ENCODE measurements at regions not wholly inside any gene's neighbourhood (a gene's known extent, or its start where the extent isn't known, plus 50 kb on each side); places are given as distances from the start of the nearest gene placed in this dataset.

GRCh38 chr17:70259400-70259799, 90.1 kb downstream of the KCNJ2 start:
- Mint-ChIP-seq H3K4me3 (no peak overlapping the region), H3K36me3 (ENCODE audit: low read depth) (no peaks in the 10 kb centered on the region), H3K9me3 (ENCODE audit: low read depth) (no peaks in the 10 kb centered on the region), H3K4me1 (no peaks in the 10 kb centered on the region), H3K27ac (no peak overlapping the region), H3K27me3 (no peaks in the 10 kb centered on the region)
- intact Hi-C loops (cut with DNase I, micrococcal nuclease), result no loop called here
- DNase-seq (no peak), ATAC-seq (no peak)
- POLR2A ChIA-PET, result no interaction called here
- CTCF ChIA-PET, result interaction anchor here (1.0 kb wide), 1 partner anchor 120 kb away, joined by 4 read pairs; no protein-coding TSS in a partner anchor

GRCh38 chr17:70261170-70261569, 91.8 kb downstream of the KCNJ2 start:
- no peak overlapping the region for H3K27ac Mint-ChIP-seq
- DNase-seq (no peak), ATAC-seq (no peak)
- no peaks in the 10 kb centered on the region for H3K9me3 Mint-ChIP-seq (ENCODE audit: low read depth)
- intact Hi-C loops (cut with DNase I, micrococcal nuclease), result no loop called here
- no peaks in the 10 kb centered on the region for H3K27me3 Mint-ChIP-seq
- H3K4me3 Mint-ChIP-seq, result no peak overlapping the region
- CTCF ChIA-PET, result no interaction called here
- no peaks in the 10 kb centered on the region for H3K36me3 Mint-ChIP-seq (ENCODE audit: low read depth)
- POLR2A ChIA-PET, result no interaction called here
- no peaks in the 10 kb centered on the region for H3K4me1 Mint-ChIP-seq

- DNase-seq, result no peak
- Mint-ChIP-seq H3K4me1 (no peaks in the 10 kb centered on the region), H3K4me3 (no peak overlapping the region), H3K36me3 (ENCODE audit: low read depth) (no peaks in the 10 kb centered on the region), H3K9me3 (ENCODE audit: low read depth) (no peaks in the 10 kb centered on the region), H3K27me3 (no peaks in the 10 kb centered on the region), H3K27ac (no peak overlapping the region)
- ChIA-PET CTCF (no interaction called here), POLR2A (no interaction called here)
- ATAC-seq, result no peak
- intact Hi-C loops (cut with DNase I, micrococcal nuclease), result no loop called here
Measured at GRCh38 chr17:70265471-70265870, 96.1 kb downstream of the KCNJ2 start.

- Mint-ChIP-seq H3K4me3 (no peak overlapping the region), H3K27ac (no peak overlapping the region), H3K27me3 (no peaks in the 10 kb centered on the region), H3K36me3 (ENCODE audit: low read depth) (no peaks in the 10 kb centered on the region), H3K4me1 (no peaks in the 10 kb centered on the region), H3K9me3 (ENCODE audit: low read depth) (no peaks in the 10 kb centered on the region)
- intact Hi-C loops (cut with DNase I, micrococcal nuclease), result no loop called here
- ChIA-PET POLR2A (no interaction called here), CTCF (no interaction called here)
- no peak for ATAC-seq
- no peak for DNase-seq
Measured at GRCh38 chr17:70266394-70266793, 97.1 kb downstream of the KCNJ2 start.

- H3K9me3 Mint-ChIP-seq (ENCODE audit: low read depth), result no peaks in the 10 kb centered on the region
- ATAC-seq (no peak), DNase-seq (no peak)
- CTCF ChIA-PET, result no interaction called here
- POLR2A ChIA-PET, result no interaction called here
- no peaks in the 10 kb centered on the region for H3K36me3 Mint-ChIP-seq (ENCODE audit: low read depth)
- no peaks in the 10 kb centered on the region for H3K4me1 Mint-ChIP-seq
- no peak overlapping the region for H3K27ac Mint-ChIP-seq
- intact Hi-C loops (cut with DNase I, micrococcal nuclease), result no loop called here
- no peak overlapping the region for H3K4me3 Mint-ChIP-seq
- H3K27me3 Mint-ChIP-seq, result no peaks in the 10 kb centered on the region
Measured at GRCh38 chr17:70268383-70268782, 99.1 kb downstream of the KCNJ2 start.

GRCh38 chr17:70270554-70270953, 101.2 kb downstream of the KCNJ2 start:
- H3K4me1 Mint-ChIP-seq, result no peaks in the 10 kb centered on the region
- no peak overlapping the region for H3K4me3 Mint-ChIP-seq
- no peaks in the 10 kb centered on the region for H3K9me3 Mint-ChIP-seq (ENCODE audit: low read depth)
- DNase-seq (no peak), ATAC-seq (no peak)
- no peaks in the 10 kb centered on the region for H3K36me3 Mint-ChIP-seq (ENCODE audit: low read depth)
- intact Hi-C loops (cut with DNase I, micrococcal nuclease), result no loop called here
- POLR2A ChIA-PET, result no interaction called here
- CTCF ChIA-PET, result no interaction called here
- H3K27me3 Mint-ChIP-seq, result no peaks in the 10 kb centered on the region
- no peak overlapping the region for H3K27ac Mint-ChIP-seq

GRCh38 chr17:70271200-70271599, 101.9 kb downstream of the KCNJ2 start:
- H3K36me3 Mint-ChIP-seq (ENCODE audit: low read depth), result no peaks in the 10 kb centered on the region
- no peaks in the 10 kb centered on the region for H3K4me1 Mint-ChIP-seq
- ATAC-seq, result no peak
- ChIA-PET CTCF (no interaction called here), POLR2A (interaction anchor here (0.7 kb wide), 1 partner anchor 1408 kb away, joined by 3 read pairs; no protein-coding TSS in a partner anchor)
- intact Hi-C loops (cut with DNase I, micrococcal nuclease), result no loop called here
- H3K9me3 Mint-ChIP-seq (ENCODE audit: low read depth), result no peaks in the 10 kb centered on the region
- no peak for DNase-seq
- H3K27ac Mint-ChIP-seq, result no peak overlapping the region
- H3K27me3 Mint-ChIP-seq, result no peaks in the 10 kb centered on the region
- no peak overlapping the region for H3K4me3 Mint-ChIP-seq

GRCh38 chr17:70271672-70272071, 102.3 kb downstream of the KCNJ2 start:
- intact Hi-C loops (cut with DNase I, micrococcal nuclease), result no loop called here
- Mint-ChIP-seq H3K9me3 (ENCODE audit: low read depth) (no peaks in the 10 kb centered on the region), H3K4me1 (no peaks in the 10 kb centered on the region), H3K4me3 (no peak overlapping the region), H3K27ac (no peak overlapping the region), H3K36me3 (ENCODE audit: low read depth) (no peaks in the 10 kb centered on the region), H3K27me3 (no peaks in the 10 kb centered on the region)
- no peak for ATAC-seq
- DNase-seq, result no peak
- ChIA-PET POLR2A (interaction anchor here (0.7 kb wide), 1 partner anchor 1408 kb away, joined by 3 read pairs; no protein-coding TSS in a partner anchor), CTCF (no interaction called here)

- CTCF ChIA-PET, result no interaction called here
Measured at GRCh38 chr17:70274255-70274654, 104.9 kb downstream of the KCNJ2 start.

GRCh38 chr17:70276906-70277305, 107.6 kb downstream of the KCNJ2 start:
- H3K4me1 Mint-ChIP-seq, result no peaks in the 10 kb centered on the region
- H3K9me3 Mint-ChIP-seq (ENCODE audit: low read depth), result no peaks in the 10 kb centered on the region
- ATAC-seq (no peak), DNase-seq (no peak)
- CTCF ChIA-PET, result no interaction called here
- intact Hi-C loops (cut with DNase I, micrococcal nuclease), result no loop called here
- no peak overlapping the region for H3K27ac Mint-ChIP-seq
- POLR2A ChIA-PET, result no interaction called here
- H3K27me3 Mint-ChIP-seq, result no peaks in the 10 kb centered on the region
- no peaks in the 10 kb centered on the region for H3K36me3 Mint-ChIP-seq (ENCODE audit: low read depth)
- H3K4me3 Mint-ChIP-seq, result no peak overlapping the region

More at GRCh38 chr17:70274255-70274654, 104.9 kb downstream of the KCNJ2 start:
- intact Hi-C loops (cut with DNase I, micrococcal nuclease), result no loop called here
- H3K27ac Mint-ChIP-seq, result no peak overlapping the region
- no peaks in the 10 kb centered on the region for H3K36me3 Mint-ChIP-seq (ENCODE audit: low read depth)
- no peak overlapping the region for H3K4me3 Mint-ChIP-seq
- POLR2A ChIA-PET, result interaction anchor here (0.9 kb wide), 1 partner anchor 40 kb away, joined by 3 read pairs; no protein-coding TSS in a partner anchor
- no peaks in the 10 kb centered on the region for H3K4me1 Mint-ChIP-seq
- ATAC-seq (no peak), DNase-seq (no peak)
- H3K27me3 Mint-ChIP-seq, result no peaks in the 10 kb centered on the region
- no peaks in the 10 kb centered on the region for H3K9me3 Mint-ChIP-seq (ENCODE audit: low read depth)

- intact Hi-C loops (cut with DNase I, micrococcal nuclease), result no loop called here
- no peaks in the 10 kb centered on the region for H3K36me3 Mint-ChIP-seq (ENCODE audit: low read depth)
- no peaks in the 10 kb centered on the region for H3K4me1 Mint-ChIP-seq
- H3K4me3 Mint-ChIP-seq, result no peak overlapping the region
- POLR2A ChIA-PET, result no interaction called here
- no peaks in the 10 kb centered on the region for H3K9me3 Mint-ChIP-seq (ENCODE audit: low read depth)
- DNase-seq, result no peak
- CTCF ChIA-PET, result no interaction called here
- ATAC-seq, result no peak
- H3K27me3 Mint-ChIP-seq, result no peaks in the 10 kb centered on the region
- no peak overlapping the region for H3K27ac Mint-ChIP-seq
Measured at GRCh38 chr17:70278844-70279462, 109.6 kb downstream of the KCNJ2 start.

- H3K9me3 Mint-ChIP-seq (ENCODE audit: low read depth), result no peaks in the 10 kb centered on the region
- intact Hi-C loops (cut with DNase I, micrococcal nuclease), result no loop called here
- DNase-seq, result no peak
- CTCF ChIA-PET, result no interaction called here
- H3K27ac Mint-ChIP-seq, result no peak overlapping the region
- H3K4me3 Mint-ChIP-seq, result no peak overlapping the region
- peaks cover 2% of the 10 kb centered on the region for H3K27me3 Mint-ChIP-seq
- no peak for ATAC-seq
- POLR2A ChIA-PET, result no interaction called here
- no peaks in the 10 kb centered on the region for H3K36me3 Mint-ChIP-seq (ENCODE audit: low read depth)
- no peaks in the 10 kb centered on the region for H3K4me1 Mint-ChIP-seq
Measured at GRCh38 chr17:70286391-70286790, 117.1 kb downstream of the KCNJ2 start.
